ENCODE measurements at regions not wholly inside any gene's neighbourhood (a gene's known extent, or its start where the extent isn't known, plus 50 kb on each side); places are given as distances from the start of the nearest gene placed in this dataset.

GRCh38 chr14:50039734-50040400 lies 76.5 kb downstream of the VCPKMT start:
- DNase-seq: peak; percentile 72

- DNase-seq: peak; percentile 88
Measured at GRCh38 chr14:50040401-50040775, 76.0 kb downstream of the VCPKMT start.

- no peak for DNase-seq
Measured at GRCh38 chr14:50040895-50041465, 75.4 kb downstream of the VCPKMT start.

GRCh38 chr14:50041980-50042379 lies 74.4 kb downstream of the VCPKMT start:
- DNase-seq: no peak

- DNase-seq: no peak
Measured at GRCh38 chr14:50044042-50044651, 72.2 kb downstream of the VCPKMT start.

GRCh38 chr14:50045039-50045711 lies 71.2 kb downstream of the VCPKMT start:
- peak; percentile 79 for DNase-seq

- DNase-seq: no peak
Measured at GRCh38 chr14:50045837-50046236, 70.5 kb downstream of the VCPKMT start.

GRCh38 chr14:50047274-50047676 lies 69.1 kb downstream of the VCPKMT start:
- DNase-seq: no peak

GRCh38 chr14:50049093-50049492 lies 67.3 kb downstream of the VCPKMT start:
- DNase-seq: no peak

- no peak for DNase-seq
Measured at GRCh38 chr14:50049703-50050570, 66.4 kb downstream of the VCPKMT start.

GRCh38 chr14:50051106-50051505 lies 65.3 kb downstream of the VCPKMT start:
- no peak for DNase-seq

- no peak for DNase-seq
Measured at GRCh38 chr14:50051706-50052105, 64.7 kb downstream of the VCPKMT start.

GRCh38 chr14:50052517-50052916 lies 63.9 kb downstream of the VCPKMT start:
- DNase-seq: no peak

GRCh38 chr14:50053935-50054334 lies 62.4 kb downstream of the VCPKMT start:
- DNase-seq: no peak

- no peak for DNase-seq
Measured at GRCh38 chr14:50055461-50056228, 60.7 kb downstream of the VCPKMT start.

GRCh38 chr14:50056435-50056834 lies 59.9 kb downstream of the VCPKMT start:
- DNase-seq: no peak

GRCh38 chr14:50057331-50057730 lies 59.0 kb downstream of the VCPKMT start:
- DNase-seq: no peak

- no peak for DNase-seq
Measured at GRCh38 chr14:50058113-50058512, 58.3 kb downstream of the VCPKMT start.

Data from fibroblast of skin of right biceps (primary cell).